Erythroblast (primary cell): ENCODE measurements at regions not wholly inside any gene's neighbourhood (a gene's known extent, or its start where the extent isn't known, plus 50 kb on each side); places are given as distances from the start of the nearest gene placed in this dataset.

ENCODE experiments used
- GATA1 ChIP-seq: IDR thresholded peaks from 2 replicates; pipeline ENCODE4 v1.6.1; 2011; ENCODE audit warnings: low read depth, mild to moderate bottlenecking, control low read depth, low read length, moderate library complexity
- POLR2A ChIP-seq: IDR thresholded peaks from 2 replicates; pipeline ENCODE4 v1.6.1; 2011; ENCODE audit warnings: mild to moderate bottlenecking, low read length

GRCh38 chr13:78978381-78978998, 319.5 kb upstream of the OBI1 start:
- TF ChIP-seq POLR2A (no peak), GATA1 (no peak)
